HCT116 (cell line): ENCODE measurements at regions not wholly inside any gene's neighbourhood (a gene's known extent, or its start where the extent isn't known, plus 50 kb on each side); places are given as distances from the start of the nearest gene placed in this dataset.

Experiments used
- ATAC-seq: fragments of 200-7000 bp; cut with Tn5 transposase; 2 replicates; pipeline ENCODE4 v1.9.1; 2020; ENCODE audit warnings: mild to moderate bottlenecking, moderate library complexity
- BruUV-seq: library from RNA; stranded (reverse); fragments of 400-500 nt; replicated peaks from 2 replicates; lab custom pipeline; 2021; lab: Mats Ljungman, UMichigan
- CTCF ChIA-PET: fragments of 300-600 bp; sonication (Branson Sonifier 250); formaldehyde crosslinking; loops from one replicate; lab custom pipeline; 2021; ENCODE audit warnings: antibody characterized with exemption; lab: Charles Lee
- POLR2A ChIA-PET: fragments of 300-600, 350-600 bp; sonication (Branson Sonifier 250); formaldehyde crosslinking; loops from one replicate; lab custom pipeline; 2021; ENCODE audit warnings: antibody characterized with exemption; lab: Charles Lee
- RAD21 ChIA-PET, 2 experiments: fragments of 300-600 bp; sonication (Branson Sonifier 250); formaldehyde crosslinking; loops; one replicate each; lab custom pipeline; 2023; ENCODE audit warnings: low total read pairs in 2 of 2; ENCODE audit not compliant: uncharacterized antibody in 2 of 2, unreplicated experiment in 2 of 2, low non-redundant PET in 1 of 2; lab: Charles Lee
- DNase-seq: peaks from one replicate; pipeline ENCODE4 v3.0.0-alpha.2; 2010; ENCODE audit warnings: low read depth, low spot score
- H2AFZ ChIP-seq: fragments of 200-600 bp; shearing (Covaris generic), sonication (generic); 2 replicates; pipeline ENCODE4 v1.6.1; 2017; ENCODE audit warnings: low read depth, mixed run types, mixed read lengths, antibody characterized with exemption, low read length; ENCODE audit not compliant: poor library complexity, severe bottlenecking
- H3K27ac ChIP-seq: 2 replicates; pipeline ENCODE4 v1.5.1; 2012; ENCODE audit warnings: low read depth, low read length
- H3K27me3 ChIP-seq: fragments of 200-600 bp; sonication (generic); 2 replicates; pipeline ENCODE4 v1.6.1; 2016; ENCODE audit warnings: mixed run types, low read length, mixed read lengths; ENCODE audit not compliant: insufficient read depth
- H3K36me3 ChIP-seq, 2 experiments: fragments of 200-500 bp in 1 of 2; fragments of 200-600 bp in 1 of 2; sonication (Bioruptor generic) in 1 of 2; sonication (generic) in 1 of 2; 2 replicates each; pipeline versions ENCODE4 v1.5.1 to v1.6.1; 2014 to 2016; ENCODE audit warnings: low read length in 2 of 2, inconsistent platforms in 1 of 2, mixed read lengths in 1 of 2, mixed run types in 1 of 2; ENCODE audit not compliant: insufficient read depth in 2 of 2, control insufficient read depth in 1 of 2
- H3K4me1 ChIP-seq, 2 experiments: fragments of 200-600 bp in 1 of 2; sonication (generic) in 1 of 2; 2 replicates each; pipeline versions ENCODE4 v1.5.1 to v1.6.1; 2012 to 2017; ENCODE audit warnings: low read length in 2 of 2, inconsistent platforms in 1 of 2, mild to moderate bottlenecking in 1 of 2, mixed read lengths in 1 of 2, mixed run types in 1 of 2, moderate library complexity in 1 of 2; ENCODE audit not compliant: insufficient read depth in 2 of 2, control insufficient read depth in 1 of 2
- H3K4me2 ChIP-seq: fragments of 200-600 bp; sonication (generic); 2 replicates; pipeline ENCODE4 v1.6.1; 2017; ENCODE audit warnings: mixed run types, low read length, mixed read lengths
- H3K4me3 ChIP-seq, 2 experiments: fragments of 200-600 bp in 1 of 2; sonication (generic) in 1 of 2; replicated peaks in 1 of 2; 2 replicates each; pipeline ENCODE4 v1.5.1; 2011 to 2016; ENCODE audit warnings: low read length in 2 of 2, control low read depth in 1 of 2, low read depth in 1 of 2, mild to moderate bottlenecking in 1 of 2, mixed read lengths in 1 of 2, mixed run types in 1 of 2
- H3K79me2 ChIP-seq: fragments of 200-600 bp; sonication (generic); 2 replicates; pipeline ENCODE4 v1.6.1; 2017; ENCODE audit warnings: mild to moderate bottlenecking, mixed run types, low read length, moderate library complexity, mixed read lengths; ENCODE audit not compliant: insufficient read depth
- H3K9ac ChIP-seq: fragments of 200-600 bp; sonication (generic); 2 replicates; pipeline ENCODE4 v1.6.1; 2016; ENCODE audit warnings: low read length, mixed read lengths
- H3K9me2 ChIP-seq: fragments of 200-600 bp; sonication (generic), shearing (Covaris generic); 2 replicates; pipeline ENCODE4 v1.6.1; 2017; ENCODE audit warnings: mixed run types, mild to moderate bottlenecking, moderate library complexity; ENCODE audit not compliant: insufficient read depth
- H3K9me3 ChIP-seq, 2 experiments: fragments of 200-500 bp in 1 of 2; fragments of 200-600 bp in 1 of 2; sonication (Bioruptor generic) in 1 of 2; sonication (generic) in 1 of 2; 2 replicates each; pipeline ENCODE4 v1.6.1; 2014 to 2017; ENCODE audit warnings: low read length in 2 of 2, mixed read lengths in 2 of 2, inconsistent platforms in 1 of 2, low read depth in 1 of 2, mild to moderate bottlenecking in 1 of 2, mixed run types in 1 of 2, moderate library complexity in 1 of 2; ENCODE audit not compliant: control insufficient read depth in 1 of 2, insufficient read depth in 1 of 2
- H4K20me1 ChIP-seq: fragments of 200-600 bp; sonication (generic), shearing (Covaris generic); 2 replicates; pipeline ENCODE4 v1.6.1; 2017; ENCODE audit warnings: mixed run types, mild to moderate bottlenecking, moderate library complexity; ENCODE audit not compliant: insufficient read depth
- ATF3 ChIP-seq: IDR thresholded peaks from 2 replicates; pipeline ENCODE4 v1.6.1; 2012
- CBX3 ChIP-seq: IDR thresholded peaks from 2 replicates; pipeline ENCODE4 v1.6.1; 2012; ENCODE audit warnings: low read depth
- CEBPB ChIP-seq: IDR thresholded peaks from 2 replicates; pipeline ENCODE4 v1.6.1; 2012; ENCODE audit warnings: low read depth
- CTCF ChIP-seq, 3 experiments: fragments of 200-600 bp in 1 of 3; sonication (generic) in 1 of 3; IDR thresholded peaks in 2 of 3; conservative IDR thresholded peaks in 1 of 3; 2 replicates each; pipeline ENCODE4 v1.5.1; 2012 to 2017; ENCODE audit warnings: low read depth in 2 of 3, low read length in 2 of 3, antibody characterized with exemption in 1 of 3, borderline replicate concordance in 1 of 3, control low read depth in 1 of 3, mild to moderate bottlenecking in 1 of 3, mixed read lengths in 1 of 3, mixed run types in 1 of 3, moderate library complexity in 1 of 3; ENCODE audit not compliant: insufficient read depth in 1 of 3
- EGR1 ChIP-seq: IDR thresholded peaks from 2 replicates; pipeline ENCODE4 v1.6.1; 2012; ENCODE audit warnings: low read depth
- ELF1 ChIP-seq: IDR thresholded peaks from 2 replicates; pipeline ENCODE4 v1.6.1; 2012; ENCODE audit warnings: low read depth, borderline replicate concordance
- EZH2phosphoT487 ChIP-seq: fragments of 200-600 bp; IDR thresholded peaks from 2 replicates; pipeline ENCODE4 v1.6.1; 2018; ENCODE audit warnings: antibody characterized with exemption, borderline replicate concordance
- FOSL1 ChIP-seq: IDR thresholded peaks from 2 replicates; pipeline ENCODE4 v1.6.1; 2012; ENCODE audit warnings: low read depth
- MAX ChIP-seq: IDR thresholded peaks from 2 replicates; pipeline ENCODE4 v1.6.1; 2012
- POLR2A ChIP-seq: IDR thresholded peaks from 2 replicates; pipeline ENCODE4 v1.7.0; 2011; ENCODE audit warnings: borderline replicate concordance; ENCODE audit not compliant: insufficient read depth, insufficient read length; ENCODE audit errors: extremely low read depth
- POLR2AphosphoS5 ChIP-seq: IDR thresholded peaks from 2 replicates; pipeline ENCODE4 v1.6.1; 2011; ENCODE audit warnings: mild to moderate bottlenecking, low read depth, low read length, moderate library complexity
- RAD21 ChIP-seq: IDR thresholded peaks from 2 replicates; pipeline ENCODE4 v1.6.1; 2012; ENCODE audit warnings: low read depth, mild to moderate bottlenecking
- SIN3A ChIP-seq: IDR thresholded peaks from 2 replicates; pipeline ENCODE4 v1.6.1; 2012; ENCODE audit warnings: low read depth
- SP1 ChIP-seq: IDR thresholded peaks from 2 replicates; pipeline ENCODE4 v1.6.1; 2012; ENCODE audit warnings: low read depth
- SRF ChIP-seq: IDR thresholded peaks from 2 replicates; pipeline ENCODE4 v1.6.1; 2012; ENCODE audit warnings: low read depth
- TCF7L2 ChIP-seq: IDR thresholded peaks from 2 replicates; pipeline ENCODE4 v1.7.0; 2011; ENCODE audit warnings: borderline replicate concordance, inconsistent platforms; ENCODE audit not compliant: insufficient read depth, insufficient read length; ENCODE audit errors: extremely low read depth
- YY1 ChIP-seq: IDR thresholded peaks from 2 replicates; pipeline ENCODE4 v1.6.1; 2011; ENCODE audit warnings: low read length, low read depth, moderate library complexity, mild to moderate bottlenecking; ENCODE audit not compliant: insufficient replicate concordance; ENCODE audit errors: extremely low read depth
- ZBTB33 ChIP-seq: IDR thresholded peaks from 2 replicates; pipeline ENCODE4 v1.6.1; 2011; ENCODE audit warnings: mild to moderate bottlenecking, low read length, moderate library complexity; ENCODE audit not compliant: insufficient replicate concordance; ENCODE audit errors: extremely low read depth
- intact Hi-C: fragments of 100-400 bp; cut with micrococcal nuclease; formaldehyde crosslinking; loops from 2 replicates; pipeline ENCODE4 v1.10.0; 2022

- intact Hi-C loops: no loop called here
- no peak overlapping the region for H3K4me2 ChIP-seq
- BruUV-seq: no TSS peak
- H3K4me3 ChIP-seq: no peak overlapping the region
- DNase-seq: no peak
- no peaks in the 10 kb centered on the region for H4K20me1 ChIP-seq
- H3K9me2 ChIP-seq: no peaks in the 10 kb centered on the region
- H3K9ac ChIP-seq: no peak overlapping the region
- TF ChIP-seq ZBTB33 (no peak), POLR2A (no peak), SRF (no peak), MAX (no peak), RAD21 (no peak), CTCF (IDR thresholded peaks at IDR 0.05 in 2 of 3, conservative IDR thresholded peaks at IDR 0.05 in 1 of 3; ENCODE audit: borderline replicate concordance in 1 of 3, insufficient read depth in 1 of 3, low read depth in 2 of 3, low read length in 2 of 3) (no peak), EZH2phosphoT487 (no peak), ATF3 (no peak), TCF7L2 (no peak), CBX3 (no peak), SIN3A (no peak), YY1 (no peak), FOSL1 (no peak), CEBPB (no peak), POLR2AphosphoS5 (no peak), ELF1 (no peak), SP1 (no peak), EGR1 (no peak)
- POLR2A ChIA-PET: no interaction called here
- CTCF ChIA-PET: no interaction called here
- H3K27ac ChIP-seq: no peak overlapping the region
- no peaks in the 10 kb centered on the region for H3K36me3 ChIP-seq
- RAD21 ChIA-PET: no interaction called here
- no peak overlapping the region for H2AFZ ChIP-seq
- no peak for ATAC-seq
- H3K4me1 ChIP-seq: no peaks in the 10 kb centered on the region
- no peaks in the 10 kb centered on the region for H3K9me3 ChIP-seq
- no peaks in the 10 kb centered on the region for H3K27me3 ChIP-seq
- H3K79me2 ChIP-seq: no peaks in the 10 kb centered on the region
Observed at GRCh38 chr5:147968855-147969254, 62.5 kb upstream of the C5orf46 start.
